ENCODE measurements at regions not wholly inside any gene's neighbourhood (a gene's known extent, or its start where the extent isn't known, plus 50 kb on each side); places are given as distances from the start of the nearest gene placed in this dataset.

GRCh38 chr6:105628156-105628860 lies 225.4 kb upstream of the PREP start:
- H3K27ac ChIP-seq, result no peak overlapping the region
- WGBS, 2 donors, result 90 to 91% methylated on average over 7 of the region's 7 CpGs
- H3K4me1 ChIP-seq, result no peaks in the 10 kb centered on the region

GRCh38 chr6:105626295-105627158 lies 223.6 kb upstream of the PREP start:
- Histone ChIP-seq H3K27me3 (no peaks in the 10 kb centered on the region), H3K9me3 (no peaks in the 10 kb centered on the region), H3K36me3 (no peaks in the 10 kb centered on the region), H3K27ac (no peak overlapping the region), H3K4me3 (no peak overlapping the region), H3K4me1 (no peaks in the 10 kb centered on the region)
- TF ChIP-seq, protein P1, sequence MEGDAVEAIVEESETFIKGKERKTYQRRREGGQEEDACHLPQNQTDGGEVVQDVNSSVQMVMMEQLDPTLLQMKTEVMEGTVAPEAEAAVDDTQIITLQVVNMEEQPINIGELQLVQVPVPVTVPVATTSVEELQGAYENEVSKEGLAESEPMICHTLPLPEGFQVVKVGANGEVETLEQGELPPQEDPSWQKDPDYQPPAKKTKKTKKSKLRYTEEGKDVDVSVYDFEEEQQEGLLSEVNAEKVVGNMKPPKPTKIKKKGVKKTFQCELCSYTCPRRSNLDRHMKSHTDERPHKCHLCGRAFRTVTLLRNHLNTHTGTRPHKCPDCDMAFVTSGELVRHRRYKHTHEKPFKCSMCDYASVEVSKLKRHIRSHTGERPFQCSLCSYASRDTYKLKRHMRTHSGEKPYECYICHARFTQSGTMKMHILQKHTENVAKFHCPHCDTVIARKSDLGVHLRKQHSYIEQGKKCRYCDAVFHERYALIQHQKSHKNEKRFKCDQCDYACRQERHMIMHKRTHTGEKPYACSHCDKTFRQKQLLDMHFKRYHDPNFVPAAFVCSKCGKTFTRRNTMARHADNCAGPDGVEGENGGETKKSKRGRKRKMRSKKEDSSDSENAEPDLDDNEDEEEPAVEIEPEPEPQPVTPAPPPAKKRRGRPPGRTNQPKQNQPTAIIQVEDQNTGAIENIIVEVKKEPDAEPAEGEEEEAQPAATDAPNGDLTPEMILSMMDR (IDR thresholded peaks at IDR 0.05), result no peak
- DNase-seq (ENCODE audit: low spot score in 2 of 2), result no peak
- WGBS, 2 donors, result 88 to 90% methylated on average over 2 of the region's 2 CpGs

More at GRCh38 chr6:105628156-105628860, 225.4 kb upstream of the PREP start:
- no peak for TF ChIP-seq POLR2A (IDR thresholded peaks at IDR 0.05)
- TF ChIP-seq, protein P1 (IDR thresholded peaks at IDR 0.05), result no peak
- TF ChIP-seq EP300 (IDR thresholded peaks at IDR 0.05), result no peak
- Histone ChIP-seq H3K27me3 (no peaks in the 10 kb centered on the region), H3K9me3 (peaks cover 0 to 6% (median 0%) of the 10 kb centered on the region in 4 donors), H3K4me3 (no peak overlapping the region), H3K36me3 (no peaks in the 10 kb centered on the region)
- no peak for DNase-seq (ENCODE audit: low spot score in 2 of 2)

DNA sequence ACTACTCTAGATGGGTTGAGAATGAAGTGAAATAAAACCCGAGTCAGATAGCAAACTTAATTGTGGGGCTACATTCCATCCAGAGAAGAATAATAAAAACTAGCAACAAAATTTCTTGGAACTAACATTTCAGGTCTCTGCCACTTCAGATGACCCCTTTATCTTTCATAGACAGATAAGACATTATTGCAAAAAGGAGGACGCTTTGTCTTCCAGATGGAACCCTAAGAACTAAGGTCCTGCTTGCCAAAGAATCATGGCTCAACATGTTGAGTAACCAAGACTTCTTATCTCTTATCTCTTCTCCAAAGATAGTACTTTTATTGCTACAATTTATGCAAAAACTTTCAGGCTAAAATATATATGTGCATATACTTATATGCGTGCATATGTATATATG lies 221.1 kb upstream of the PREP start:
- TF ChIP-seq, protein P1 (IDR thresholded peaks at IDR 0.05), result no peak
- TF ChIP-seq EP300 (IDR thresholded peaks at IDR 0.05) (no peak), POLR2A (IDR thresholded peaks at IDR 0.05) (no peak)
- H3K27me3 ChIP-seq, result no peaks in the 10 kb centered on the region
- no peak overlapping the region for H3K4me3 ChIP-seq
- no peak for DNase-seq (ENCODE audit: low spot score in 2 of 2)
- no peaks in the 10 kb centered on the region for H3K9me3 ChIP-seq
- H3K27ac ChIP-seq, result no peak overlapping the region
- H3K36me3 ChIP-seq, result no peaks in the 10 kb centered on the region
- no peaks in the 10 kb centered on the region for H3K4me1 ChIP-seq
- 87 to 89% methylated on average over 3 of the region's 3 CpGs for WGBS, 2 donors

DNA sequence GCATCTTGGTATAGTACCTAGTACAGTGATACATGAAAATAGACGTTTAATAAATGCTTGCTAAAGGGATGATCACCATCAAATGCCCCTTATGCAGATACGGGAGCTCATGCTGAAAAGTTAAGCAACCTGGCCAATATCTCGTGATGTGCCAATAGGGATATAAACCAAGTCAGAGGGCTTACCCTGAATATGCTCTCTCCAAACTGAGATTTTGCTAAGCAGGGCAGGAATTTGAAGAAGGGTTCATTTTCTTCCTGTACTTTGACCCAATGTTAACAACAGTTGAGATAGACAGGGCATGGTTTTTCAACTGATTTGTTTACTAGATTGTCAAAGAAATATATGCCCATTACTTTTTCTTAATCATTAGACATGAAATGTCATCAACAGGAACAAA lies 219.3 kb upstream of the PREP start:
- 85 to 87% methylated on average over 3 of the region's 3 CpGs for WGBS, 2 donors
- TF ChIP-seq, protein P1 (IDR thresholded peaks at IDR 0.05), result no peak
- TF ChIP-seq POLR2A (IDR thresholded peaks at IDR 0.05) (no peak), EP300 (IDR thresholded peaks at IDR 0.05) (no peak)
- Histone ChIP-seq H3K36me3 (no peaks in the 10 kb centered on the region), H3K27me3 (no peaks in the 10 kb centered on the region), H3K9me3 (no peaks in the 10 kb centered on the region), H3K4me1 (no peaks in the 10 kb centered on the region), H3K4me3 (no peak overlapping the region), H3K27ac (no peak overlapping the region)
- DNase-seq (ENCODE audit: low spot score in 2 of 2), result no peak

DNA sequence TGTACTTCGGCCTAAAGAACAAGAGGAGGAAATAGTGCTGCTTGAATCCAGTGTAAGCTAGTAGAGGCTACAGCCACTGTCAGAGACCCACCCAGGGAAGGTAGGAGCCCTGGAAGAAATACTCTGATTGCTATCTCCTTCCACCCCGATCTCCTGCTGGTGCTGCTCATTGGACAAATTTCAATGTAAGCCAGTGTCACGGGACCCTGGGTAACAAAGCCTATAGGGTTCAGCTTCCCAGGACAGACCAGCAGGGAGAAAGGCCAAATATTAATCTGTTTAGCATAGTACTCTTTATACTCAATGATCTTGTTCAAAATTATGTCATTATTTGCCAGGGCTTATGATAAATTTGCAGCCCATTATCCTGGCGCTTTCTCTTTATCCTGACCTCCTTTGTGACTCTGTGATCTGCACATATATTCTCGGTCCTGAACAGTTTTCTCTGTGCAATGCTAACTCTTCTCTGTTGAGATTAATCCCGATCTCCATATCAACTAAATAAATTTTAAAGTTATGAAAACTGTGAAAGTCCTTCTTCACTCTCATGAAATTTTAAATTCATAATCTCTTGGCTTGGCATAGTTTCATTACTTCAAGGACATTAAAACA lies 218.8 kb upstream of the PREP start:
- Histone ChIP-seq H3K4me3 (no peak overlapping the region), H3K9me3 (no peaks in the 10 kb centered on the region), H3K4me1 (no peaks in the 10 kb centered on the region), H3K36me3 (no peaks in the 10 kb centered on the region), H3K27me3 (no peaks in the 10 kb centered on the region), H3K27ac (no peak overlapping the region)
- TF ChIP-seq, protein P1 (IDR thresholded peaks at IDR 0.05), result no peak
- no peak for TF ChIP-seq POLR2A (IDR thresholded peaks at IDR 0.05)
- no peak for TF ChIP-seq EP300 (IDR thresholded peaks at IDR 0.05)
- WGBS, 2 donors, result 75 to 77% methylated on average over 6 of the region's 6 CpGs
- DNase-seq (ENCODE audit: low spot score in 2 of 2), result no peak
